HG02885 (cell line): ENCODE measurements at regions not wholly inside any gene's neighbourhood (a gene's known extent, or its start where the extent isn't known, plus 50 kb on each side); places are given as distances from the start of the nearest gene placed in this dataset.

ENCODE experiments used
- ATAC-seq: cut with Tn5 transposase; IDR thresholded peaks from one replicate; pipeline ENCODE4 v1.9.1; 2021; ENCODE audit warnings: mild to moderate bottlenecking; ENCODE audit not compliant: unreplicated experiment, poor library complexity

GRCh38 chr2:163541943-163542342 is 193.9 kb downstream of the FIGN start:
- no peak for ATAC-seq

GRCh38 chr2:163541495-163541894 is 194.3 kb downstream of the FIGN start:
- no peak for ATAC-seq

- ATAC-seq = no peak
These were observed 207.1 kb downstream of the FIGN start for GRCh38 chr2:163528640-163529217.

GRCh38 chr2:163527381-163527780 is 208.4 kb downstream of the FIGN start:
- no peak for ATAC-seq

- ATAC-seq = no peak
These were observed 217.0 kb downstream of the FIGN start for GRCh38 chr2:163518762-163519161.

GRCh38 chr2:163515836-163516235 is 220.0 kb downstream of the FIGN start:
- ATAC-seq = no peak

- no peak for ATAC-seq
These were observed 230.5 kb downstream of the FIGN start for GRCh38 chr2:163505281-163505680.

- ATAC-seq = no peak
These were observed 242.2 kb downstream of the FIGN start for GRCh38 chr2:163493359-163494298.

- no peak for ATAC-seq
These were observed 244.0 kb downstream of the FIGN start for GRCh38 chr2:163491850-163492249.

GRCh38 chr2:163490281-163490680 is 245.5 kb downstream of the FIGN start:
- no peak for ATAC-seq

- ATAC-seq = no peak
These were observed 254.3 kb downstream of the FIGN start for GRCh38 chr2:163481515-163481914.

- no peak for ATAC-seq
These were observed 256.2 kb downstream of the FIGN start for GRCh38 chr2:163479599-163479998.

- no peak for ATAC-seq
These were observed 260.0 kb downstream of the FIGN start for GRCh38 chr2:163475815-163476214.

GRCh38 chr2:163474889-163475288 is 260.9 kb downstream of the FIGN start:
- ATAC-seq = no peak

- no peak for ATAC-seq
These were observed 261.5 kb downstream of the FIGN start for GRCh38 chr2:163474319-163474744.

- no peak for ATAC-seq
These were observed 263.9 kb downstream of the FIGN start for GRCh38 chr2:163471947-163472346.

- ATAC-seq = no peak
These were observed 266.2 kb downstream of the FIGN start for GRCh38 chr2:163469561-163469962.

GRCh38 chr2:163467251-163467630 is 268.6 kb downstream of the FIGN start:
- ATAC-seq = no peak

- ATAC-seq = no peak
These were observed 269.2 kb downstream of the FIGN start for GRCh38 chr2:163466331-163467250.

GRCh38 chr2:163465440-163465839 is 270.4 kb downstream of the FIGN start:
- no peak for ATAC-seq

GRCh38 chr2:163463411-163463810 is 272.4 kb downstream of the FIGN start:
- no peak for ATAC-seq
